HG02588 (cell line): ENCODE measurements at regions not wholly inside any gene's neighbourhood (a gene's known extent, or its start where the extent isn't known, plus 50 kb on each side); places are given as distances from the start of the nearest gene placed in this dataset.
"Not testable (repeated sequence)": the region's sequence is repeated elsewhere in the genome, so short reads cannot be mapped to it uniquely, and the experiment has no call there.

Source experiments
- ATAC-seq: cut with Tn5 transposase; IDR thresholded peaks from one replicate; pipeline ENCODE4 v1.9.1; 2021; ENCODE audit warnings: mild to moderate bottlenecking, moderate library complexity; ENCODE audit not compliant: unreplicated experiment

- ATAC-seq, result no peak
Measured at GRCh38 chr7:24392774-24393173, 108.8 kb downstream of the NPY start.

DNA sequence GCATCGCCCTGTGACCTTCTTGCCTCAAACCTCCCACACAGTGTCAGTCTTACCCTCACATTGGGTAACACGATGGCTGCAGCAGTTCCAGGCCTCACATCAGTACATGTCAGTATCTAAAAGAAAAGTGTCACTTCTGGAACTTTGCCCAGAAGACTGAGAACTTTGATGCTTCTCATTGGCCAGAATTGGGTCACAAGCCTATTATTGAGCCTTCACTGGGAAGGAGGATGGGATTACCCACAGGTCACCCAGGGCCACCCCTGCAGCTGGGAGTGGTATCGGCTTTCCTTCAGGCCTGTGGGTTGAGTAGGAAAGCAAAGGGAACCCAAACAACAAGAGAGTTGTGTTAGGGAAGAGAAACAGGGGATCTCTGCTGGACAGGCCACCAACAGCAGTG is 111.5 kb downstream of the NPY start:
- ATAC-seq, result no peak

DNA sequence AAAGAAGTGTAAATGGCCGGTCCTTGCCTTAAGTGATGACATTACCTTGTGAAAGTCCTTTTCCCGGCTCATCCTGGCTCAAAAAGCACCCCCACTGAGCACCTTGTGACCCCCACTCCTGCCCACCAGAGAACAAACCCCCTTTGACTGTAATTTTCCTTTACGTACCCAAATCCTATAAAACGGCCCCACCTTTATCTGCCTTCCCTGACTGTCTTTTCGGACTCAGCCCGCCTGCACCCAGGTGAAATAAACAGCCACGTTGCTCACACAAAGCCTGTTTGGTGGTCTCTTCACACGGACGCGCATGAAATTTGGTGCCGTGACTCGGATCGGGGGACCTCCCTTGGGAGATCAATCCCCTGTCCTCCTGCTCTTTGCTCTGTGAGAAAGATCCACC is 112.4 kb downstream of the NPY start:
- not testable (repeated sequence) for ATAC-seq

GRCh38 chr7:24401628-24402593 is 117.9 kb downstream of the NPY start:
- ATAC-seq, result no peak

- no peak for ATAC-seq
Measured at GRCh38 chr7:24402655-24403054, 118.7 kb downstream of the NPY start.

DNA sequence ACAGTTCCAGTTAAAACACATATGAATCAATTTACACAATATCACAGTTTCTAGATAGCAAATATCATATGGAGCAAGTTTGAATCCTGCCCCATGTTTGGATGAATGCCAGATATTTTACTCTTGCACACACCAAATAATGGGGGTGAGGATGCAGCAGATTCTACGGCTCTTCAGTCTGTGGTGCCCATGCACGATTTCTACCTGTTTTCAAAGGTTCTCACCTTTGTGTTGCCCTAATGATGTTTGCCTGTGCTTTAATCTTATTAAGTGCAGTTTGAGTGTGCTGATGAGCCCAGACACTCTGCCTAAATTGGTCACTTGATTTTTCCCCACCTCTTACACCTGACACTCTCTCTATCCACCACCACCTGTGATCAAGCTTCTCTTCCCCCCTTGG is 119.6 kb downstream of the NPY start:
- ATAC-seq, result no peak

- ATAC-seq, result no peak
Measured at GRCh38 chr7:24404315-24404714, 120.3 kb downstream of the NPY start.

DNA sequence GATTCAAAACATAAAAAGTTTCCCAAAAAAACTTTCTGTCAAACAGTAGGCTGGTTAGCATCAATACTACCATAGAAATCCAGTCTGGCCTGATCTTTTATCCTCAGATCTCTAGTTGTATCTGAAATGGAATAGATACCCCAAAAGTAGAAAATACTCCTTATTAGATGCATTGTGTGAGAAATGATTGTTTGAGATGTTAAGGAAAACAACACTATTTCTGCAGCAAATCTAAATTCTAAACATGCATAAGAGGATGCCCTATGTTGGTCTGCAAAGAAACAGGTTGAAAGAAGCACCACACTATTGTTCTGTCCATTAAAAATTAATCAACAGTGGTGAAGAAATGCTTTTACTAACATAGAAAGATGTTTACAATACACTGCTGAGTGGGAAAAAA is 121.0 kb downstream of the NPY start:
- no peak for ATAC-seq

GRCh38 chr7:24406053-24406788 is 122.2 kb downstream of the NPY start:
- ATAC-seq, result peak; percentile 78

- ATAC-seq, result no peak
Measured at GRCh38 chr7:24406789-24407299, 122.9 kb downstream of the NPY start.

DNA sequence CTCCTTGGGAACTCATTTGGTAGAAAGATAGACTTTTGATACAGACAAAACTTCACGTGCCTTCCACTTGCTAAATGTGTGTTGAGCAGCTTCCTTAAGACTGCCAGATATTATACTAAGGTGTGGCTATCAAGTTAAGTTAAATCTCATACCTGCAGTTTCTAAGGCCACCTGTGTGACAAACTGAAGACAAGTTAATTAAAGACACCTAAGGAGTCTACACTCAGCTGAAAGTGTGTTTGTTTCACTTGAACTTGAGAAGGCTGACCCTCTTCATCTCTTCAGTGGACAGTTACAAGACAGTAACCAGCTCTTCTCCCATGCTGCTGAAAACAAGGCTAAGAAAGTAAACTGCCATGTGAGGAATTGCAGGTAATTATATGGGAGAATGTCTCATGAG is 124.0 kb downstream of the NPY start:
- no peak for ATAC-seq

- ATAC-seq, result no peak
Measured at GRCh38 chr7:24408798-24409430, 124.9 kb downstream of the NPY start.

DNA sequence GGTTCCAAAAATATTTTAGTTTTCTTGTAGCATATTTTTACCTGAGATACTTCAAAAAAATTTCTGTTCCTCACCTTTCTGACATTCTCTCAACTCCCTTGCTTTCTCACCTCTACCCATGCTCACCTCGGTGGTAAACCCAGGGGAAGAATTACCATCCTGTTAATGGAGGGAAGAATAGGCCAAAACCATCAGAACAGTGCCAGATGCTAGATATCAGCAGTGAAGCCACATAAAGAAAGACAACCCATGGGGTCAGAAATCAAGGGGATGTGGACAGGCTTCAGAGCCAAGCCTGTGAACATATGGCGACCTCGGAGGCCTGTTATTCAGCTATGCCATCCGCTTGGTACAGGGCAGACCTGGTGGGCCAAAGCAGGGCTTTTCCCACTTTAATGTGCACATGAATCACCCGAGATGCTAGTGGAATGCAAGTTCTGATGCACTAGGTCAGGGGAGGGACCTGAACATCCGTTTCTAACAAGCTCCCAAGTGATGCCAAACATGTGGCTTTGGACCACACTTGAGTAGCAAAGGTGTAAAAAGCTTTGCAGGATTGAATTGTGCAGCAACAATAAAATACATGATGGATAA is 125.5 kb downstream of the NPY start:
- ATAC-seq, result no peak

GRCh38 chr7:24411226-24411625 is 127.2 kb downstream of the NPY start:
- no peak for ATAC-seq

- no peak for ATAC-seq
Measured at GRCh38 chr7:24417526-24418120, 133.6 kb downstream of the NPY start.

DNA sequence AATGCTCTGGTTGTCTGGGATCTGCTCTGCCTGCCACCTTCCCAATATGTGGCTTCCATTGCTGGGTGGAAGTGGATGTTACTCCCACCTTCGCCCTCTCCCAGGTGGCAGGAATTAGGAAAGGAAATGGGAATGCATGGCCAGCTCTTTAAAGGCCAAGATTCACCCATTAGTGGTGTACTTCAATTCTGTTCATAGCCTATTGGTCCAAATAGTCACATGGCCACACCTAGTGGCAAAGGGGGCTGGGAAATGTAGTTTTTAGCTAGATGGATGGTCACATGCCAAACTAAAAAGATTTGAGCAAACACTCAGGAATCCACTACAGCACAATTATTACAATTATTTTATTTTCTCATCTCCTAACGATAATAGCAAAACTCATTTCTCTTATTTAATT is 135.1 kb downstream of the NPY start:
- ATAC-seq, result no peak

- ATAC-seq, result no peak
Measured at GRCh38 chr7:24419511-24419910, 135.5 kb downstream of the NPY start.

DNA sequence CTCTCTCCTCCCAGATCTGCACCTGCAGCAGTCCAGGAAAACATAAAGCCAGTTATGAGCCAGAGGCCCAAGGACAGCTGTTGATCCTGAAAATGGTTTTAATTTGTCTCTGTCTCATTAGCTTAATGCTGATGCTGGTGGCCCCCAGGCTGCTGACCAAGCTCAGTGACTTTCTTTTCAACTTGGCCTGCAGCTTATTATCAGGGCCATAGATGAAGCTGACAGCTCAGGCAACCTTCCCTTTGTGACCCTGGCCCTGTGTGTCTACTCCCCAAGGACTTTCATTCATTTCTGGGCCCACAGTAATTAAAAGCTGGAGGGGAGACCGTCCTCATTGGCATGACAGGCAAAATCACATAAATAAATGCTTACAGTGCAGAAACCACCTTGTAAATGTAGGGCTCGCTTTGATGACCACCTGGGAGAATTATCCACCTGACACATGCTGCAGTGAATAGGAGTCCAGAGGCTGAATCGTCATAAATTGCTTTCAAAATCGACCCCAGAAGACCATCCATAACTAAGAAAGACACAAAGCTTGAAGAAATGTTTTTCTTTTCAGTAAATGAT is 138.5 kb downstream of the NPY start:
- ATAC-seq, result no peak

DNA sequence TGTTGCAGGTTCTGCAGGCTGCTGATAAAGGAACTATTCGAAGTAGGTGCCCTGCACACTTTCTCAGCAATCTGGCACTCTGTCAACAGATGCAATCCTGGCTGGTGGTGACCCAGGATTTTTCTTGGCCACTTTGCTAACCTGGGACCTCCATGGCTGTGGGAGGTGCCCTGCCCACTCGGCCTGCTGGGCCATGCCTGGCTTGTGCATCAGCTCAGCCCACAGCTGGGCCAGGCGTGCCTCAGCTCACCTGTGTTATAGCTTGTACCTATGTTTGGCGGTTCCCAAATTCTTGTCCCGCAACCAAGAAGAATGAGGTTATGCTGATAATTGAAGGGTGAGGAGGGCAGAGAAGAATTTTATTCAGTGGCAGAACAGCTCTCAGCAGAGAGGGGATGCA is 141.7 kb downstream of the NPY start:
- ATAC-seq, result no peak

DNA sequence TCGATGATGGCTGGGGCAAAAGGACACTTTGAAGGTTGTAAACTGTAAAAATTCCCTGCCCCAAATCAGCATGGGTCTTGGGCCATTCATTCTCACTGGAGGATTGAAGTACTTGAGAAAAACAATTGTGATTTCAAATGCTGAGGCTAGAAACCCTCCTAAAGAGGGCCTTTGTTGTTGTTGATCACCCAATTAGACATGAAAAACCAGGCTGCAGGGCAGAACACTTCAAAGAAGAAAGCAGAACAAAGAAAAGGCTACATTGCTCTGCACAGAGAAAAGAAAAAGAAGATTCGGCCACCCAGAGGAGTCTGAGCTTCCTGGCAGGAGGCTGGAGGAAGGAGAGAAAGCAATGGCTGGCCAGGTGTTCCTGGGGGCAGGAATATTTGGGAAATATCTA is 143.1 kb downstream of the NPY start:
- ATAC-seq, result no peak
